ENCODE measurements at regions not wholly inside any gene's neighbourhood (a gene's known extent, or its start where the extent isn't known, plus 50 kb on each side); places are given as distances from the start of the nearest gene placed in this dataset.

- no peaks in the 10 kb centered on the region for H4K20me1 ChIP-seq (ENCODE audit: control insufficient read depth, insufficient read depth, low read depth, low read length)
- H3K9me2 ChIP-seq (replicated peaks; ENCODE audit: control insufficient read depth, low read length) = no peaks in the 10 kb centered on the region
- H3K4me3 ChIP-seq (ENCODE audit: low read length) = no peak overlapping the region
- H3K9me3 ChIP-seq (ENCODE audit: control insufficient read depth, insufficient read depth, low read length) = no peaks in the 10 kb centered on the region
- H3F3A ChIP-seq (ENCODE audit: control insufficient read depth, insufficient read depth) = no peaks in the 10 kb centered on the region
- no peaks in the 10 kb centered on the region for H3K79me2 ChIP-seq (ENCODE audit: control insufficient read depth, low read length)
- H3K27ac ChIP-seq (ENCODE audit: low read depth, low read length) = no peak overlapping the region
- no peaks in the 10 kb centered on the region for H3K4me1 ChIP-seq (ENCODE audit: control insufficient read depth, low read length)
- no peak overlapping the region for H3K4me2 ChIP-seq (ENCODE audit: low read length)
- no peaks in the 10 kb centered on the region for H3K36me3 ChIP-seq (ENCODE audit: control insufficient read depth, low read length)
- H3K27me3 ChIP-seq (ENCODE audit: control insufficient read depth, low read length) = no peaks in the 10 kb centered on the region
- TF ChIP-seq EZH2phosphoT487 (IDR thresholded peaks at IDR 0.05; ENCODE audit: borderline replicate concordance, low read length) (no peak), CTCF (IDR thresholded peaks at IDR 0.05; ENCODE audit: low read depth, low read length, poor library complexity, severe bottlenecking) (no peak)
Measured at GRCh38 chr2:215767625-215768024, 245.7 kb downstream of the MREG start.

- no peak for TF ChIP-seq EZH2phosphoT487 (IDR thresholded peaks at IDR 0.05; ENCODE audit: borderline replicate concordance, low read length)
- no peak for TF ChIP-seq CTCF (IDR thresholded peaks at IDR 0.05; ENCODE audit: low read depth, low read length, poor library complexity, severe bottlenecking)
- no peak overlapping the region for H3K27ac ChIP-seq (ENCODE audit: low read depth, low read length)
- no peaks in the 10 kb centered on the region for H3K27me3 ChIP-seq (ENCODE audit: control insufficient read depth, low read length)
- no peaks in the 10 kb centered on the region for H3K9me3 ChIP-seq (ENCODE audit: control insufficient read depth, insufficient read depth, low read length)
- H3K4me1 ChIP-seq (ENCODE audit: control insufficient read depth, low read length) = no peaks in the 10 kb centered on the region
- no peaks in the 10 kb centered on the region for H3F3A ChIP-seq (ENCODE audit: control insufficient read depth, insufficient read depth)
- H3K4me3 ChIP-seq (ENCODE audit: low read length) = no peak overlapping the region
- no peak overlapping the region for H3K4me2 ChIP-seq (ENCODE audit: low read length)
- no peaks in the 10 kb centered on the region for H4K20me1 ChIP-seq (ENCODE audit: control insufficient read depth, insufficient read depth, low read depth, low read length)
- no peaks in the 10 kb centered on the region for H3K9me2 ChIP-seq (replicated peaks; ENCODE audit: control insufficient read depth, low read length)
- no peaks in the 10 kb centered on the region for H3K36me3 ChIP-seq (ENCODE audit: control insufficient read depth, low read length)
- H3K79me2 ChIP-seq (ENCODE audit: control insufficient read depth, low read length) = no peaks in the 10 kb centered on the region
Measured at GRCh38 chr2:215765729-215766360, 247.5 kb downstream of the MREG start.

GRCh38 chr2:215764441-215765048 is 248.8 kb downstream of the MREG start:
- Histone ChIP-seq H3K36me3 (ENCODE audit: control insufficient read depth, low read length) (no peaks in the 10 kb centered on the region), H3K9me2 (replicated peaks; ENCODE audit: control insufficient read depth, low read length) (no peaks in the 10 kb centered on the region), H3K4me3 (ENCODE audit: low read length) (no peak overlapping the region), H3F3A (ENCODE audit: control insufficient read depth, insufficient read depth) (no peaks in the 10 kb centered on the region), H3K9me3 (ENCODE audit: control insufficient read depth, insufficient read depth, low read length) (no peaks in the 10 kb centered on the region), H3K4me1 (ENCODE audit: control insufficient read depth, low read length) (no peaks in the 10 kb centered on the region), H3K4me2 (ENCODE audit: low read length) (no peak overlapping the region), H3K79me2 (ENCODE audit: control insufficient read depth, low read length) (no peaks in the 10 kb centered on the region), H3K27ac (ENCODE audit: low read depth, low read length) (no peak overlapping the region), H4K20me1 (ENCODE audit: control insufficient read depth, insufficient read depth, low read depth, low read length) (no peaks in the 10 kb centered on the region), H3K27me3 (ENCODE audit: control insufficient read depth, low read length) (no peaks in the 10 kb centered on the region)
- no peak for TF ChIP-seq CTCF (IDR thresholded peaks at IDR 0.05; ENCODE audit: low read depth, low read length, poor library complexity, severe bottlenecking)
- no peak for TF ChIP-seq EZH2phosphoT487 (IDR thresholded peaks at IDR 0.05; ENCODE audit: borderline replicate concordance, low read length)

Measured in DOHH2 (cell line).